Osteoblast (primary cell): ENCODE measurements at regions not wholly inside any gene's neighbourhood (a gene's known extent, or its start where the extent isn't known, plus 50 kb on each side); places are given as distances from the start of the nearest gene placed in this dataset.

Source experiments
- DNase-seq: peaks from one replicate; pipeline ENCODE4 v3.0.0; 2011; ENCODE audit warnings: low spot score, mixed read lengths; ENCODE audit not compliant: insufficient read length; ENCODE audit errors: missing footprints
- H2AFZ ChIP-seq: 2 replicates; pipeline ENCODE4 v1.6.0; 2011; ENCODE audit warnings: mild to moderate bottlenecking, low read length
- H3K27ac ChIP-seq: 2 replicates; pipeline ENCODE4 v1.5.1; 2011; ENCODE audit warnings: mild to moderate bottlenecking, low read depth, low read length, moderate library complexity
- H3K27me3 ChIP-seq: 2 replicates; pipeline ENCODE4 v1.6.0; 2012; ENCODE audit warnings: mild to moderate bottlenecking, control low read depth, inconsistent platforms, low read length, moderate library complexity; ENCODE audit not compliant: insufficient read depth
- H3K36me3 ChIP-seq: 2 replicates; pipeline ENCODE4 v1.5.1; 2011; ENCODE audit warnings: mild to moderate bottlenecking, low read length, control low read depth, moderate library complexity; ENCODE audit not compliant: insufficient read depth
- H3K4me1 ChIP-seq: 2 replicates; pipeline ENCODE4 v1.5.1; 2011; ENCODE audit warnings: mild to moderate bottlenecking, low read length, control low read depth, moderate library complexity; ENCODE audit not compliant: insufficient read depth
- H3K4me2 ChIP-seq: 2 replicates; pipeline ENCODE4 v1.6.0; 2011; ENCODE audit warnings: mild to moderate bottlenecking, low read length; ENCODE audit not compliant: insufficient read depth
- H3K4me3 ChIP-seq: fragments of 200-600 bp; sonication (generic); 3 replicates; pipeline ENCODE4 v1.5.1; 2012; ENCODE audit warnings: mild to moderate bottlenecking, low read length, inconsistent platforms; ENCODE audit not compliant: insufficient read depth
- H3K79me2 ChIP-seq: 2 replicates; pipeline ENCODE4 v1.6.0; 2012; ENCODE audit warnings: mild to moderate bottlenecking, low read length, control low read depth, inconsistent platforms; ENCODE audit not compliant: insufficient read depth
- H3K9me3 ChIP-seq: 2 replicates; pipeline ENCODE4 v1.5.1; 2011; ENCODE audit warnings: low read depth, low read length, control low read depth
- H4K20me1 ChIP-seq: 2 replicates; pipeline ENCODE4 v1.6.0; 2012; ENCODE audit warnings: mild to moderate bottlenecking, low read length, control low read depth; ENCODE audit not compliant: insufficient read depth
- TF ChIP-seq, protein P1 (sequence below): IDR thresholded peaks from 2 replicates; pipeline ENCODE4 v1.5.1; 2011; ENCODE audit warnings: mild to moderate bottlenecking, low read depth, low read length, moderate library complexity; ENCODE audit errors: extremely low read depth

DNA sequence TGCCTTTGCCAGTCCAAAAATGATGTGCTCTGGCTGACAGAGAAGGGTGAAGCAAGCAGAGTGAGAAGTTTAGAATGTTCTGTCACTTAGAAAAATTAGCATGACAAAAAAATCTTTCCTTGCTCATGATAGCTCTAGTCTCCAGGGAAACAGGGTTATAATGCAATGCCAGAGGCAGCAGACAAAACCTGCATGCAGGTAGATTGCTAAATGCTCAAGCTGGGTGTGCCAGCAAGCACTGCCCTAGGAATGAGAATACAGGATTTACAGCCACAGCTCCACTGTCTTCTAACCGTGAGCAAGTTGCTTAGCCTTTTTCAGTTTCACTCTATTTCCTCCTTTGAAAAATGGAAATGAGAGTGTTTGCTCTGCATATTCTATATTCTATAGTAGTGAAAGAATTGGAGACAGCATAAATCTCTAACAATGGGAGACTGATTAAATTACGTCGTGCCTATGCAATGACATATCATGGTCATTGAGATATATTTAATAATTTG lies 516.6 kb upstream of the C16orf82 start:
- TF ChIP-seq, protein P1, sequence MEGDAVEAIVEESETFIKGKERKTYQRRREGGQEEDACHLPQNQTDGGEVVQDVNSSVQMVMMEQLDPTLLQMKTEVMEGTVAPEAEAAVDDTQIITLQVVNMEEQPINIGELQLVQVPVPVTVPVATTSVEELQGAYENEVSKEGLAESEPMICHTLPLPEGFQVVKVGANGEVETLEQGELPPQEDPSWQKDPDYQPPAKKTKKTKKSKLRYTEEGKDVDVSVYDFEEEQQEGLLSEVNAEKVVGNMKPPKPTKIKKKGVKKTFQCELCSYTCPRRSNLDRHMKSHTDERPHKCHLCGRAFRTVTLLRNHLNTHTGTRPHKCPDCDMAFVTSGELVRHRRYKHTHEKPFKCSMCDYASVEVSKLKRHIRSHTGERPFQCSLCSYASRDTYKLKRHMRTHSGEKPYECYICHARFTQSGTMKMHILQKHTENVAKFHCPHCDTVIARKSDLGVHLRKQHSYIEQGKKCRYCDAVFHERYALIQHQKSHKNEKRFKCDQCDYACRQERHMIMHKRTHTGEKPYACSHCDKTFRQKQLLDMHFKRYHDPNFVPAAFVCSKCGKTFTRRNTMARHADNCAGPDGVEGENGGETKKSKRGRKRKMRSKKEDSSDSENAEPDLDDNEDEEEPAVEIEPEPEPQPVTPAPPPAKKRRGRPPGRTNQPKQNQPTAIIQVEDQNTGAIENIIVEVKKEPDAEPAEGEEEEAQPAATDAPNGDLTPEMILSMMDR = no peak

DNA sequence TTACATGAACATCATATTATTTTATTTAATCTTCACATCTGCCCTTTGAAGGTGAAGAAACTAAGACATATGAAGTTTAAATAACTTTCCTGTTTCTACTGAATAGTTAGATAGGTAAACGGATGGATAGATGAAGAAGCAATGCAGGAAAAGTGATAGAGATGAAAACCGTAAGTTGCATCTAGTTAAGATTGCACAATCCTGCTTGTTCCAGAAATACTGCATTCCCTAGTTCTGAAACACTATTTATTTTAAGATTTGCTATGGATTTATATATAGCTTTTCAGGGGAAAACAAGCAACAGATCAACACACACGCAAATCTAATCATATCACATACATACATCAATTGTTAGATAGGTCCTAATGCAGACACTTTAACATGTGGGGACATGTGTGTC lies 512.7 kb upstream of the C16orf82 start:
- no peak for DNase-seq
- TF ChIP-seq, protein P1 = no peak
- no peaks in the 10 kb centered on the region for H3K79me2 ChIP-seq
- H3K36me3 ChIP-seq = no peaks in the 10 kb centered on the region
- no peaks in the 10 kb centered on the region for H3K27me3 ChIP-seq
- H3K4me1 ChIP-seq = no peaks in the 10 kb centered on the region
- peaks cover 2% of the 10 kb centered on the region for H3K9me3 ChIP-seq
- no peak overlapping the region for H3K4me3 ChIP-seq
- no peaks in the 10 kb centered on the region for H4K20me1 ChIP-seq
- no peak overlapping the region for H3K27ac ChIP-seq
- no peak overlapping the region for H2AFZ ChIP-seq
- H3K4me2 ChIP-seq = no peak overlapping the region

More for the DNA sequence above, 516.6 kb upstream of the C16orf82 start:
- H3K27me3 ChIP-seq = no peaks in the 10 kb centered on the region
- H2AFZ ChIP-seq = no peak overlapping the region
- H3K36me3 ChIP-seq = no peaks in the 10 kb centered on the region
- no peaks in the 10 kb centered on the region for H3K79me2 ChIP-seq
- no peaks in the 10 kb centered on the region for H3K9me3 ChIP-seq
- no peaks in the 10 kb centered on the region for H3K4me1 ChIP-seq
- H3K4me3 ChIP-seq = no peak overlapping the region
- no peak for DNase-seq
- H3K27ac ChIP-seq = no peak overlapping the region
- H3K4me2 ChIP-seq = no peak overlapping the region
- no peaks in the 10 kb centered on the region for H4K20me1 ChIP-seq

GRCh38 chr16:26561303-26561702 lies 505.4 kb upstream of the C16orf82 start:
- H3K4me3 ChIP-seq = no peak overlapping the region
- H3K36me3 ChIP-seq = no peaks in the 10 kb centered on the region
- no peak overlapping the region for H3K4me2 ChIP-seq
- H3K27ac ChIP-seq = no peak overlapping the region
- H3K27me3 ChIP-seq = no peaks in the 10 kb centered on the region
- H3K4me1 ChIP-seq = no peaks in the 10 kb centered on the region
- no peaks in the 10 kb centered on the region for H3K79me2 ChIP-seq
- no peak overlapping the region for H2AFZ ChIP-seq
- no peaks in the 10 kb centered on the region for H4K20me1 ChIP-seq
- no peak for DNase-seq
- TF ChIP-seq, protein P1 = no peak
- H3K9me3 ChIP-seq = peaks cover 2% of the 10 kb centered on the region

DNA sequence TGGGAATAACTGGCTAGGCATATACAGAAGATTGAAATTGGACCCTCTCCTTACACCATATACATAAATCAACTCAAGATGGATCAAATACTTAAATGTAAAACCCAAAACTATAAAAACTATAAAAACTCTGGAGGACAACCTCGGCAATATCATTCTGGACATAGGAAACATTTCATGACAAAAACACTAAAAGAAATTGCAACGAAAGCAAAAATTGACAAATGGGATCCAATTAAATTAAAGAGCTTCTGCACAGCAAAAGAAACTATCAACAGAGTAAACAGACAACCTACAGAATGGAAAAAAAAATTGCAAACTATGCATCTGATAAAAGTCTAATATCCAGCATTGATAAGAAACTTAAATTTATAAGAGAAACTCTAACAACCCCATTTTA lies 503.7 kb upstream of the C16orf82 start:
- Histone ChIP-seq H3K36me3 (no peaks in the 10 kb centered on the region), H3K27ac (no peak overlapping the region), H3K4me1 (no peaks in the 10 kb centered on the region), H4K20me1 (no peaks in the 10 kb centered on the region), H3K4me2 (no peak overlapping the region), H3K4me3 (no peak overlapping the region), H3K79me2 (no peaks in the 10 kb centered on the region), H3K9me3 (no peaks in the 10 kb centered on the region), H3K27me3 (no peaks in the 10 kb centered on the region), H2AFZ (no peak overlapping the region)
- TF ChIP-seq, protein P1 = no peak
- no peak for DNase-seq
